ENCODE measurements at regions not wholly inside any gene's neighbourhood (a gene's known extent, or its start where the extent isn't known, plus 50 kb on each side); places are given as distances from the start of the nearest gene placed in this dataset.

DNA sequence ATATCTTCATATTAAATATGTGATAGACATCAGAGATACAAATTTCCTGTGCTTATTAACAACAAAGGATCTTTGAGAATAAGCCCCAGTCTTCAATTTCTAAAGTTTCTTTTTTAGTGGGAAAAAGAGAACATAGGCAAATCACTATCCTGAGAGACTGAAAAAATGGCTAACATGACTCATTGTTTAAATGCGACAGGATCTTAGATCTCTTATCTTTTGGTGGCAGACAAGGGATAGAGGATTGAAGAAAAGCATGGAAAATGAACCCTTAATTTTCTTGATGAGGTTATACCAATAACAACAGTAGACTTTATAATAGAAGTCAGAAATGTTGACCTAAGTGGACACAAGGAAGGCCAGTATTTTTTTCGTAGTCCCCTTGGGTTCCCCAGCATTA is 178.6 kb upstream of the MAP3K7 start:
- no peak for ATAC-seq

DNA sequence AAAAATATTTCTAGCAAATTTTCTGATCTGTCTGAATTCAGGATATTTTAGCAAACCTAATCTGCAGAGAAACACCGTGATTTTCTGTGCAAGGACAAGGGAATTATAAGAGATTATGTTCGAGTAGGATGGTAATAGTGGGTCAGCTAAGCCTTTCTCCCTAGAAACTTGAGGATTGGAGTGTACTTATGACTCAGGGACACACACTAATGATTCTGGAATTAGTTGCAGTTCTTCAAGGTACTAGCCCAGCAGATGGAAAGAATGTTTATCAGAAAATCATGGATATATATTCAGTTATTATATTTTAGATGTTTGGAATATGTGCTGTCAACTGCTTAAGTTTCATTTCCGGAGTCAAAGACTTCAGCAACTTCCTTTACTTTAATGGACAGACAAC is 177.1 kb upstream of the MAP3K7 start:
- no peaks in the 10 kb centered on the region for H3K27me3 ChIP-seq (ENCODE audit: insufficient read depth in 3 of 3, low read length in 2 of 3)
- TF ChIP-seq, protein P1, sequence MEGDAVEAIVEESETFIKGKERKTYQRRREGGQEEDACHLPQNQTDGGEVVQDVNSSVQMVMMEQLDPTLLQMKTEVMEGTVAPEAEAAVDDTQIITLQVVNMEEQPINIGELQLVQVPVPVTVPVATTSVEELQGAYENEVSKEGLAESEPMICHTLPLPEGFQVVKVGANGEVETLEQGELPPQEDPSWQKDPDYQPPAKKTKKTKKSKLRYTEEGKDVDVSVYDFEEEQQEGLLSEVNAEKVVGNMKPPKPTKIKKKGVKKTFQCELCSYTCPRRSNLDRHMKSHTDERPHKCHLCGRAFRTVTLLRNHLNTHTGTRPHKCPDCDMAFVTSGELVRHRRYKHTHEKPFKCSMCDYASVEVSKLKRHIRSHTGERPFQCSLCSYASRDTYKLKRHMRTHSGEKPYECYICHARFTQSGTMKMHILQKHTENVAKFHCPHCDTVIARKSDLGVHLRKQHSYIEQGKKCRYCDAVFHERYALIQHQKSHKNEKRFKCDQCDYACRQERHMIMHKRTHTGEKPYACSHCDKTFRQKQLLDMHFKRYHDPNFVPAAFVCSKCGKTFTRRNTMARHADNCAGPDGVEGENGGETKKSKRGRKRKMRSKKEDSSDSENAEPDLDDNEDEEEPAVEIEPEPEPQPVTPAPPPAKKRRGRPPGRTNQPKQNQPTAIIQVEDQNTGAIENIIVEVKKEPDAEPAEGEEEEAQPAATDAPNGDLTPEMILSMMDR (IDR thresholded peaks at IDR 0.05), result no peak
- ATAC-seq (no peak), DNase-seq (no peak)
- no peaks in the 10 kb centered on the region for H3K36me3 ChIP-seq (ENCODE audit: insufficient read depth in 1 of 2, low read depth in 1 of 2)
- no peak overlapping the region for H3K4me3 ChIP-seq
- H3K4me1 ChIP-seq, result no peaks in the 10 kb centered on the region
- 71 to 79% (median 75%) methylated on average over 3 of the region's 3 CpGs for WGBS, 3 donors
- H3K9me3 ChIP-seq, result no peaks in the 10 kb centered on the region
- no peak overlapping the region for H3K27ac ChIP-seq
- intact Hi-C loops (cut with DNase I), result no loop called here

More for the DNA sequence above, 178.6 kb upstream of the MAP3K7 start:
- no peak overlapping the region for H3K4me3 ChIP-seq
- H3K36me3 ChIP-seq (ENCODE audit: insufficient read depth in 1 of 2, low read depth in 1 of 2), result no peaks in the 10 kb centered on the region
- H3K27me3 ChIP-seq (ENCODE audit: insufficient read depth in 3 of 3, low read length in 2 of 3), result no peaks in the 10 kb centered on the region
- H3K9me3 ChIP-seq, result no peaks in the 10 kb centered on the region
- intact Hi-C loops (cut with DNase I), result no loop called here
- H3K4me1 ChIP-seq, result no peaks in the 10 kb centered on the region
- TF ChIP-seq, protein P1 (IDR thresholded peaks at IDR 0.05), result no peak
- WGBS, 3 donors, result 55 to 65% (median 59%) methylated on average over 2 of the region's 2 CpGs
- H3K27ac ChIP-seq, result no peak overlapping the region
- no peak for DNase-seq

DNA sequence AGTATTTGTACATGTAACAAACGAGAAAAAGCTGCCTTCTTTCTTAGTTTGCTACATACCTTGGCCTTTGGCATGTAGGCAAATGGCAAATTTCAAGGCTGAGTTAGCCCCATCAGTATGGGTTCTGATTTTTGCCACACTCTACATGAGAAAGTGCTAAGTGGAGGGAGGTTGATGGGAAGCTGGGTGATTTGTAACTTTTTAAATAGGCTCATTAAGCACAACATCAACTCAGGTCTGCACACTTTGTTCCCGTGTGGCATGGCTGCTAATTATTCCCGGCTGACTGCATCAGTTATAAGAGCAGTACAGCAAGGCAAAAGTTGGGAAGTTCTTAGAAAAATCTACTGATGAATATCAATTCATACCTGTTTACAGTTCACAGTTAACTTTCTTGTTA is 172.8 kb upstream of the MAP3K7 start:
- TF ChIP-seq, protein P1 (IDR thresholded peaks at IDR 0.05), result no peak
- intact Hi-C loops (cut with DNase I), result no loop called here
- ATAC-seq, result no peak
- Histone ChIP-seq H3K4me3 (no peak overlapping the region), H3K9me3 (no peaks in the 10 kb centered on the region), H3K4me1 (no peaks in the 10 kb centered on the region), H3K36me3 (ENCODE audit: insufficient read depth in 1 of 2, low read depth in 1 of 2) (no peaks in the 10 kb centered on the region), H3K27me3 (ENCODE audit: insufficient read depth in 3 of 3, low read length in 2 of 3) (no peaks in the 10 kb centered on the region), H3K27ac (no peak overlapping the region)
- DNase-seq, result no peak
- WGBS, 3 donors, result 57 to 65% (median 63%) methylated on average over 3 of the region's 3 CpGs

DNA sequence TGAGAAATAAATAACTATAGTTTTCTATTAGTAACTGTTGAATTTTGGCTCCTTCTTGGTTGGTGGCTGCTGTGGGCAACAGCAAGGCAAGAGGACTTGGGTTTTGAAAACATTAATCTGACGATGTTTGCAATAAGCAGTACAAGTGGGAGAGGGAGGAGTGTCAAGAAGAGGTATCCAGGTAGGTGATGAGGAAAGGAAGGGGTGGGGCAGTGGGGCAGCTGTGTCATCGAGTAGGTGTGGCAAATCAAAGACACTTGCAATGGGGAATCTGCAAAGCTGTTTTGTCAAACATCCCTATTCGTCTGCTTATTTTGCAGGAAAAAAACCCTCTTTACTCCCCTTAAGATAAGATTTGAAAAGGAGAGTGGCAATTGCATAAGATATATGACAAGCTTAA is 171.9 kb upstream of the MAP3K7 start:
- Histone ChIP-seq H3K9me3 (no peaks in the 10 kb centered on the region), H3K4me1 (no peaks in the 10 kb centered on the region), H3K27me3 (ENCODE audit: insufficient read depth in 3 of 3, low read length in 2 of 3) (no peaks in the 10 kb centered on the region), H3K27ac (no peak overlapping the region), H3K4me3 (no peak overlapping the region), H3K36me3 (ENCODE audit: insufficient read depth in 1 of 2, low read depth in 1 of 2) (no peaks in the 10 kb centered on the region)
- no peak for ATAC-seq
- no peak for DNase-seq
- 69 to 84% (median 76%) methylated on average over 3 of the region's 3 CpGs for WGBS, 3 donors
- TF ChIP-seq, protein P1 (IDR thresholded peaks at IDR 0.05), result no peak
- intact Hi-C loops (cut with DNase I), result no loop called here

DNA sequence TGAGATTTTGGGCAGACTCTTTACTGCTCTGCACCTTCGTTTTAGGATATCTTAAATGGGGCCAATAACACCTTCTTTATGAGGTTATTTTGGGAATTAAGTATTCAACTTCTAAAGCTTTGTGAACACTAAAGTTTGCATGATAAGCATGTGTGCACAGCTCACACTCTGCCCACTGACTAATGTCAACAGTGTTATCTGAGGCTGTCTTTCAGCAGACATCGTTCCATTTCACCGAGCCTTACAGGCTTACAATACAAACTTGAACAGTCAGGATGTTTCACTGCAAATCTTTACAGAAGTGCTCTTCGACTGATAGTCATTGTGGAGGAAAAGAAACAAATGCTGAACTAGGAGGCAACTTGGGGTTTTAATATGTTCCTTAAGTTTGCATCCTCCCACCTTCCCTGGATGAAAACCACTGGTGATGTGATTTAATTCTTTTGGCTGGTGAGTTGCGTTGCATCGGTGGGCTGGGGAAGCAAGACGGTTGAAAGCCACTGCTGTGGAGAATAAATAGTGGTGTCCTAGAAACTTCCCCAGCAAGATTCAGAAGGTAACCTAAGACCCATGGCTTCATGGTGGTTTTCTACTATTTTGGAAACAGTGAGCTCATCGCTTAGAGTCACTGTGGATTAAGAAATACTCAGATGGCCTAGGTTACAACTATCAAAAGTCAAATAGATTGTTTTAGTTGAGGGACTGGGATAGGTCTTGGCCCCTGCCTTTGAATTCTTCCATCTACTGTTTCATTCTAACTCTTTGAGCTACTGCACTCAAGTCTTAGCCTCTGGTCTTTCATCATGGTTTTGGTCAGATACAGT is 167.2 kb upstream of the MAP3K7 start:
- Histone ChIP-seq H3K9me3 (no peaks in the 10 kb centered on the region), H3K27me3 (ENCODE audit: insufficient read depth in 3 of 3, low read length in 2 of 3) (no peaks in the 10 kb centered on the region), H3K4me1 (no peaks in the 10 kb centered on the region), H3K27ac (peak overlapping the region; percentile 59), H3K36me3 (ENCODE audit: insufficient read depth in 1 of 2, low read depth in 1 of 2) (no peaks in the 10 kb centered on the region), H3K4me3 (no peak overlapping the region)
- intact Hi-C loops (cut with DNase I), result no loop called here
- DNase-seq (no peak), ATAC-seq (peak; percentile 86 to 92 (median 91))
- WGBS, 3 donors, result 40 to 59% (median 46%) methylated on average over 8 of the region's 8 CpGs
- TF ChIP-seq, protein P1 (IDR thresholded peaks at IDR 0.05), result no peak
